CD4-positive, alpha-beta T cell treated with Interferon gamma for 1 hour (primary cell): ENCODE measurements at regions not wholly inside any gene's neighbourhood (a gene's known extent, or its start where the extent isn't known, plus 50 kb on each side); places are given as distances from the start of the nearest gene placed in this dataset.

Experiments used
- DNase-seq: peaks from one replicate; pipeline ENCODE4 v3.0.0-alpha.2; 2020

DNA sequence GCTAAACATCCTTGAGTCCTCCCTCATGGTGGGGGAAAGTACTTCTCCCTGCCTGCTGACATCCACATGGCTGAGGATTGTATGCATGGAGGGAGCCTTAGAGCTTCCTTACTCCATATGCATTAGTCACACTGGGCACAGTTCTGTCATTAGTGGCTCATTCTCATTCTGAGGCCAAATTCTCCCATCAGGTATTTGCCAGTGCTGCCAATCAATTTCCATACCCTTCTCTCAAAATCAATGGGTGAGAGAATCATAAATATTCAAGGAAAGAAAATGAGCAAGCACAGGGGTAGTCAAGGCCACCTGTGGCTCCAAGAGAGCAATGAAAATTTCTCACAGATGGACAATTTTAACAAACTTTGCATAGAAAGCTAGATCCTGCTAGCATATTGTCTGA is 422.6 kb upstream of the SETBP1 start:
- no peak for DNase-seq

DNA sequence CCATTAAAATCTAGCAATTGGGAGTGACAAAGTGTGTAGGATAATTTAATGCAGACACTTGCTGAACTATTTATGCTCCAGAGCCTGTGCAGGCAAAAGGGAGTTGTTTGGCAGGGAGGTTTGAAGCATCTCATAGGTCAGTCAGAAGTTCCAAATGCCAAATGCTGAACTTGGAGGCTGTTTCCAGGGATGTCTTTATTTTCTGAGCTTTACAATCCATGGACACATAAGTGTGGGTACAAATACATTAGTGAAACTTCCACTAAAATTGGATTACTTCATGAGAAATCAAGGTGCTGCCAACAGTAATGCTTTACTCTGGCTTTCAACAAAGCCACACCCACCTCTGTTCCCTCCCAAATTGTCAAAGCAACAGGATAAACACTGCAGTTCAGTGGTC is 422.1 kb upstream of the SETBP1 start:
- no peak for DNase-seq

DNA sequence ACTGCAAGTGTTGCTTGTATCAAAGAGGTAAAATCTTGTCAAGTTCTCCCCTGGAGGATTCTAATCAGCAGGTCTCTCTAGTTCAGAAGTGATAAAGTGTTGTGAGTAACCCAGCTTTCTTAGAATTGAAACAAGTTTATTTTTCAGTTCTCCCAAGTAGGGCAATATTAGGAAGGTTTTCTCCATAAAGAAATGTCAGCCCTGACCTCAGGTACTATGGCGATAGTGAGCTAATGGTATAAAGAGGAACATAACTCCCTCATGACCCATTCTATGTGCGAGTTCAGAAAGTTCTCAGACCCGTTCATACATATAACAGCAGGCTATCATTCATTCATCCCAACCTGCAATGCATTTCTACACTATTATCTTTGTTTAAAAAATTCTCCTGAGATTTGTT is 421.1 kb upstream of the SETBP1 start:
- no peak for DNase-seq

DNA sequence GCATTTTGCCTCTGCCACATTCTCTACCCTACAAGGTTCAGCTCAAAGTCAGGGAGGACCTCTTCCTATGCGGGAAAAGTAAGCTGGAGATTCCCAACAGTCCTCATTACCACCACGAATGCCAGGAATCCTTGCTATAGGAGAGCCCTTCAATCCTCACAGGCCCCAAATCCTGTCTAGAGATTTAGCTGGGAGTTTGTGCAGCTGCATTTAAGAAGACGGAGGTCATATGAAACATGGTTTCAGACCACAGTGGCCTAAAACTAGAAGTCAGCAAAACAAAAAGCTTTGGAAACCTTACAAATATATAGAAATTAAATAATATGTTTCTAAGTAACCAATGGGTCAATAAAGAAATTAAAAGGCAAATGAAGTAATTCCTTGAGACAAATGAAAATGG is 415.3 kb upstream of the SETBP1 start:
- DNase-seq, result no peak

DNA sequence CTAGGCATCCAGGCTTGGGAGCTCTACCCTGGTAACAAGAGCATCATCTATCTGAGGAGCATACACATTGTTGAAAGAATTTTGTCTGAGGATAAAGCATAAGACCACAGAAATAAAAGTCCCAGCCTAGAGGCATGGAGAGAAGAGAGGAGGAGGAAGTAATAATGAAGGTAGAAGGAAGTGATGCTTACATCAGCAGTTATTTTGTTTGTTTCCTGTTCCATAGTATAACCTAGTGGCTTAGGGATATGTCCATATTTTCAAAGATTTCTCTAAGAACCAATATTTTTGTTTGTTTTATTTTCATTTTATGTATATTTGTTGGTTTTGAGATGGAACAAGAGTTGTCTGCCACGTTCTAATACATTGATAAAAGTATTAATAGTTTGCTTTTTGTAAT is 407.4 kb upstream of the SETBP1 start:
- no peak for DNase-seq

DNA sequence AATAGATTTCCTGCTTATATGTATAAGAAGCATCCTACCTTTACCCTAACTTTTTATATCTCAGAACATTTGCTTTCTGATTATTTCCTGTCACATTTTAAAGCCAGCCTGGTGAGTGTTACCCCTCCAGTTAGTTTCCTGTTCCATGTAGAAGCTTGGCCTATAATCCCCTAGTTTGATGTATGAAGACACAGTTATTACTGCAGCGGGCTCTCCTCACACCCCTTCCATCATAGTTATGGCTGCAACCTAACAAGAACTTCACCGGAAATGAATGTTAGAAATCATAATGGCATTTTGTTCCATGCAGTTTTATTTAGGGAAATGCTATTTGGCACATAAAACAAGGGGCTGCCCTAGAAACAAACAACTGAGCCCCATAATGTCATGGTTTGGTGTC is 400.2 kb upstream of the SETBP1 start:
- no peak for DNase-seq

DNA sequence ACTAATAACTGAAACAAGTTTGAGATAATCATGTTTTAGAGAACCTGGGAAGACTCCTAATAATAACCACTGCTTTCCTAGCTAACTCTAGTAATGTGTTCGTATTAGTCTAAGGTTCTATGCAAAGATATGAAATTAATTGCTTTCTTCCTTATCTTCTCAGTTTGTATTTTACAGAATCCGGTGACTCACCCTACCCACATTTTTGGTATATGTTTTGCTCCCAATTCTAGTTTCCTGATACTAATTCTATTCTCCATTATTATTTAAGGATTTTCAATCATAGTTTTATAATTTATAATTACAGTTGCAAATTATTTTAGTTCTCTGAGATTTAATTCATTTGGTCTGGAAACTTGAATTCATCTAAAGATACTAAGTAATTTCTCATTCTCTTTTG is 394.6 kb upstream of the SETBP1 start:
- no peak for DNase-seq

DNA sequence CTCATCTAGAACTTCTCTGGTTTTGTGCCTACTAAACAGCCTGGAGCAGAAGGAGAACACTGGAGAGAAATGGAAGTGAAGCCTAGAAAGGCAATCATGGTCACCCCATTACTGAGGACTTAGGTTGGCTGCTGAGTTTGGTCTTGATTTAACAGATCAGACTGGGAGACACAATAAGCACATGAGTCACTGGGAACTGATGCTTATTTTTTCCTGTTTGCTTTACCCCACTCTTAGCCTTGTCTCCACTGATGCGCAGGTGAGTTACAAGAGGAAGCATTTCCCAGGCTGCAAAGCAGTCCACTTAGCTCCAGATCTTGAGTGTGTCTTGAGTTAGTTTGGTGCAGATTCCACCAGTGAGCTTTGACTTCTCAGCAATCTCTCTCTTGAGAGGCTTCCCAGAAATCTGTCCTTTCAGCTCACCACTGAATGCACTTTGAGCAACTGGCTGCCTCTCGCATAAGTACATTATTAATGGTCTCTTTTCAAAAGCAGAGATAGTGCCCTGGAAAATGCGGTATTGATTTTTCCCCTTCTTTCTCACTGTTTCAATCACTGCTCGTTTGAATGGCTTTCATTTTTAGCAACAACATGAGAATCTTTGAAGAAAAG is 390.2 kb upstream of the SETBP1 start:
- DNase-seq, result no peak

DNA sequence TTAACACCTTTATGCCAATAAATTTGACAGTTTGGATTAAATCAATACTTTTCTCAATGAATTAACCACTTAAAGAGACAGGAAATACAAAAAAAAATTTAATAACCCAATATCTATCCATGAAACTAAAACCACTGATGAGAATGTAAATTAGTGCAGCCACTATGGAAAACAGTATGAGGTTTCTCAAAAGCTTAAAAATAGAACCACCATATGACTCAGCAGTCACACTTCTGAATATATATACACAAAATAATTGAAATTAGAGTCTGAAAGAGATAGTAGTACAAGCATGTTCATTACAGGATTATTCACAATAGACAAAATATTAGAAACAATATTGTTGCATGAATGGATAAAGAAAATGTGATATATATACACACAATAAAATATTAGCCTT is 382.1 kb upstream of the SETBP1 start:
- DNase-seq, result no peak

DNA sequence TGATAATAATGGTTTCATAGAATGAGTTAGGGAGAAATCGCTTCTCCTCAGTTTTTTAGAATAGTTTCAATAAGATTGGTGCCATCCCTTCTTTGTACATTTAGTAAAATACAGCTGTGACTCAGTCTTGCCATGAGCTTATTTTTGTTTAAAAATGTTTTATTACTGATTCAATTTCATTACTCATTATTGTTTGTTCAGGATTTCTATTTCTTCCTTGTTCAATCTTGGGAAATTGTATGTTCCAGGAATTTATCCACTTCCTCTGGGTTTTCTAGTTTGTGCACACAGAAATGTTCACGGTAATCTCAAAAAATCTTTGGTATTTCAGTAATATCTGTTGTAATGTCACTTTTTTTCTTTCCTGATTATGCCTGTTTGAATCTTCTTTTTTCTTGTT is 371.5 kb upstream of the SETBP1 start:
- no peak for DNase-seq

DNA sequence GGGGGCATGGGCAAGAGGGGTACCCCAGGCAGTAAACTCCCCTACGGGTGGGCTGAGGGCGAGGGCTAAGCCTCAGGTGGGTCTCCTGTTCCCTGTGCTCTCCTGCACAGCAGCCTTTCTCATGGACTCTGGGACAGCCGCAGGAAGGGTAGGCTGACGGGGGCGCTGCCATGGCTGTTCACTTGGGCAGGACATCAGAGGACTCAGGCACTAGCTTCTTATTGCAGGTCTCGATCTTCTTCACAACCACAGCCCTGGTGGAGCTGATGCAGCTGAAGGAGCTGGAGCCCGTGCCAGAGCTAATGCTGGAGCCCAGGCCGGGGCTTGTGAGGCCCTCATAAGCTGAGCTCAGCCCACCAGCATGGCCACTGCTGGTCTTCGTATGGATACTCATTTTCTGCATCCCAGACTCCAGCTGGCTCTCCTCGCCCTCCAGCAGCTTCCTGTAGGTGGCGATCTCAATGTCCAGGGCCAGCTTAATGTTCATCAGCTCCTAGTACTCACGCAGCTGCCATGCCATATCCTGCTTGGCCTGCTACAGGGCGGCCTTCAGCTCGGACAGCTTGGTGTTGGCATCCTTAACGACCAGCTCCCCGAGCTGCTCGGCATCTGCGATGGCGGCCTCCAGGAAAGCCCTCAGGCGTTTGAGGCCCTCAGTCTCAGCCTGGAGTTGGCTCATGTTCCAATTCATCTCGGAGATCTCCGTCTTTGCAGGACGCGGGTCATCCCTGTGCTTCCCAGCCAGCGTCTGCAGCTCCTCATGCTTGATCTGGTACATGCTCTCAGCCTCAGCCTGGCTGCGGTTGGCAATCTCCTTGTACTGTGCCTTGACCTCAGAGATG is 359.8 kb upstream of the SETBP1 start:
- no peak for DNase-seq

DNA sequence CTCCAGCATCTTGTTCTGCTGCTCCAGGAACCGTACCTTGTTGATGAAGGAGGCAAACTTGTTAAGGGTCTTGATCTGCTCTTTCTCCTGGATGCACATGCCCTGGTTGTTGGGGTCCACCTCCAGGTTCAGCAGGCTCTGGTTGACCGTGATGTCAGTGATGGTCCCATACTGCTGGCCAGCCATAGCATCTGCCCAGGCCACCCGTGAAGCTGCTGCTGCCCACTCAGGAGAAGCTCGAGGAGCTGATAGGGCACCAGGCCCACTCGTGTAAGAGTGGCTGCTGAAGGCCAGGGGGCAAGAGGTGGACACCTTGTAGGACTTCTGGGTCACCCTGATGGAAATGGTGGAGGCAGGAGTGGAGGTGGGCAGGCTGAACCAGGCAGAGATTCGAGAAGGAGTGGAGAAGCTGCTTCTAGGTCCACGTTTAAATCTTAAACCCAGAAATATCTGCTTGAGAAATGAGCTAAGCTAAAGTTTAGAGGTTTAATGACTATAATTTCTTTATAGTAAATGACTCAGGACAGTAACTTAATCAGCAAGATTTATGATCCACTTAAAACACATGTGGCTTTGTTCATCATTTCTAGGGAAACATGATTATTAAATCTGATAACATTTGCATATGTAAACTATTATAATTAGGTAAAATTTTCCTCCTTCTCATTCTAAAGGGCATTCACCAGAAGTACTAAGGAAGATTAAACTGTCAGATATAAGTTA is 358.7 kb upstream of the SETBP1 start:
- DNase-seq, result no peak

DNA sequence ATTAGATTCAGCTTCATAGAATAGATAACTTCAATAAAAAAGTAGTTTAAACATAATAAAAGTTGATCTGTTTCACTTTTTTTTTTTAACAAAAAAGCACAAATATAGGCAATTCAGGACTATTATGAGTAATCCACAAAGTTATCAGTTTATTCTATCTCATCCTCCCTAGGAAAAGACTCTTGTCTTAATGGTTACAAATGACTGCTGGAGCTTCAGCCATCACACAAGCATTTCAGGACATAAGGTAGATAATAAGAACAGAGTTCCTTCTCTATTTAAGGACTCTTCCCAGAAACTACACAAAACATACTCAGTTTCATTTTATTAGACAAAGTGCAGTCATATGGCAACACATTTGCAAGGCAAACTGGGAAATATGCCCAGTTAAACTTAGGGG is 357.6 kb upstream of the SETBP1 start:
- DNase-seq, result no peak

DNA sequence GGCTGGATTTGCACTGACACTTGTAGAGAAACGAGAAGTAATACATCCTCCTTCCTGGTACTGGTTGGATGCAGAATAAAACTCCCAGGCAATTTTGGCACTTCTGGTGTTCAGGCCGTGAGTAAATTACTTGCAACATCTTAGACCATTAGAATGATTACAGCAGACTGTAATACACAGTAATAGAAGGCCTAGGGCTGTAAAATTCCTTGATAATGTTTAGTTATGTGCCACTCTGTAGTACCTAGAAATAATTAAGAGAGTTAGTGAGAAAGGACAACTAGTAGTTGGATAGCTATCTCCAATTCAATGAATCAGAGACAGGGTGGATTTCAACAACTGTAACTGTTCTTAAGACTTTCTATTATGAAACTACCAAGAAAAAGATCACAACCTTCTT is 356.3 kb upstream of the SETBP1 start:
- DNase-seq, result no peak

DNA sequence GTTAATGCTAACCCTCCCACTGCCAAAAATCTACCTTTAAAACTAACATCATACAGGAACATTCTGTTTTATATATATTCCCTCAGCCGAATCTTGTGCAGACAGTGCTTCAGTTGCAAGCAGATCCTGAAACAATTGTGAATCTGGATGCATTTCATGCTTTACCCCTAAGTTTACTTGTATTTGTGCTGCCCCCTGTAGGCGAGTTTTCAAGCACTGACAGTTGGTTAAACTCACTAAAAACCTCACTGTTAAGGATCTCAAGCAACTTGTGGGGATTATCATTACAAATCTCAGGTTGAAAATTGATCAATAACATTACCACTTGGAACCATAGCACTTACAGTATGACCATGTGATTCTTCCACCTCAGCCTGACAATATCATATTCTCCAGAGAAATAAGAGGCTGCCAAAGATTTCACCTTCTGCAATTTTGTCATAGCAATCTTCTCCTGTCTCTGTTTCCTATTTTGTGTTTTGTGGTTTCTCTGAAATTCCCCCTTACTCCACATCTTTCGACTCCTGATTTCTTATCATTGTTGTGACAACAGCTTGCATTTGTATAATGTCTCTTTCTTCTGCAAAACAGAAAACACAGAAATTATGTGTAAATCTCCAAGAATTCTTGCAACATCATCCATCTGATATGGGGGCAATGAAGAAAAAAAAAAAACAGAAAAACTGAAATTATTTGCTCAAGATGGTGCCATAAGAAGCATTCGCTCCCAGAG is 354.6 kb upstream of the SETBP1 start:
- no peak for DNase-seq

DNA sequence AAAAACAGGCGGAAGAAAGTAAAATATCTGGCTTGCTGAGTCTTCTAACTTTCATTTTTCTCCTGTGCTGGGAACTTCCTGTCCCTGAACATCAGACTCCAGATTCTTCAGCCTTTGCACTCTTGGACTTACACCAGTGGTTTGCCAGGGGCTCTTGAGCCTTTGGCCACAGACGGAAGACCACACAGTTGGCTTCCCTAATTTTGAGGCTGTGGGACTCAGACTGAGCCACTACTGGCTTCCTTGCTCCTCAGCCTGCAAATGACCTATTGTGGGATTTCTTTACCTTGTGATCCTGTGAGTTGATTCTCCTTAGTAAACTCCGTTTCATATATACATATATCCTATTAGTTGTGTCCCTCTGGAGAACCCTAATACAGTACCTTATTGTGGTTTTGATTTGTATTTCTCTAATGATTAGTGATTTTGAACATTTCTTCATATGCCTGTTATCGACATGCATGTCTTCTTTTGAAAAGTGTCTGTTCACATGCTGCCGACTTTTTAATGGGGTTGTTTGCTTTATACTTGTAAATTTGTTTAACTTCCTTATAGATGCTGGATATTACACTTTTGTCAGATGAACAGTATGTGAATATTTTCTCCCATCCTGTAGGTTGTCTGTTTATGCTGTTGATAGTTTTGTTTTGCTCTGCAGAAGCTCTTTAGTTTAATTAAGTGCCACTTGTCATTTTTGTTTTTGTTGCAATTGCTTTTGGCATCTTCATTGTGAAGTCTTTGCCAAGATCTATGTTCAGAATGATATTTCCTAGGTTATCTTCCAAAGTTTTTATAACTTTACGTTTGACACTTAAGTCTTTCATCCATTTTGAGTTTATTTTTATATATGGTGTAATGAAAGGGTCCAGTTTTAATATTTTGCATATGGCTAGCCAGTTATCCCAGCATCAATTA is 348.8 kb upstream of the SETBP1 start:
- no peak for DNase-seq

DNA sequence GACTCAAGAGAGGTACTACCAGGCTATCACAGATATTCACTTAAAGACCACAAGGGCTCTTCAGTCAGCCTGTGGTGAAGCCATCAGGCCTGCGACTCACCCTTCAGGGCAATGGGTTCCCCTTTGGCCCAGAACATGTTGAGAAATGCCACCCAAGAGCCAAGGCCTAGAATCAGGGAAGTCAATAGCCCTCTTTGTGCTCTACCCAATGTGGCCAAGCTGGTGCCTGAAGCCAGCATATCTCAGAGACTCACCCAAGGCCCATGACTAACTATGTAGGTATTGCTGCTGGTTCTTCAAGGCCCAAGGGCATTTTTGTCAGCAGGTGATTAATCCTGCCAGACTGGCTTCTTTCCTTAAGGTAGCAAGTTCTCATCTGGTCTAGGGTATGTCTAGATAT is 338.9 kb upstream of the SETBP1 start:
- DNase-seq, result no peak

DNA sequence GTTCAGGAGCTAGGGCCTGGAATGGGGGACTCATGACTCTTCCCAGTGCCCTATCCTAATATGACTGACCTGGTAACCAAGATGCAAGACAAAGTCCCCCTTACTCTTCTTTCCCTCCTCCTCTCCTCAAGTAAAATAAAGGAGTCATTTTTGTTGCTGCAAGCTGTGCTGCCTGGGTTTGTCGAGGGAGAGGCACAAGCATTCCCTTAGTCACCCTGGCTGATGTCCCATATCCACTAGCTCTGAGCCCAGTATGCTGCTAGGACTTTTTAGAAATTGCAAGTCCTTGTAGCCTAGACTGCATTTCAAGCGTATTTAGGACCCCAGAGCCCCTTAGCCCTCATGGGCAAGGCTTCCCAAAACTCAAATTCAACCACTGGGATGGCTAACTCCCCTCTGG is 338.5 kb upstream of the SETBP1 start:
- DNase-seq, result no peak

DNA sequence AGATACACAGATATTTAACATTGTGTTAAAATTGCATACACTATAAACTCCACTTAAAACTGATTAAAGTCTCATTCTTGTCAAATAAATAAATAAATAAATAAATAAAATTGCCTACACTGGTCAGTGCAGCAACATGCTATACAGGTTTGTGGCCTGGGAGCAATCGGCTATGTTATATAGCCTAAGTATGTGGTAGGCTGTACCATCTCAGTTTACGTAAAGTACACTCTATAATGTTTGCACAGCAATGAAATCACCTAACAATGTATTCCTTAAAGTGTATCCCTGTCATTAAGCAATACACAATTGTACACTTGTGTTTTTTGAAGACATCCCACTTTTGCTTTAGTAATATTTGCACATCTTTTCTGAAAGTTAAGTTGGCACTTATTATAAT is 337.7 kb upstream of the SETBP1 start:
- no peak for DNase-seq

DNA sequence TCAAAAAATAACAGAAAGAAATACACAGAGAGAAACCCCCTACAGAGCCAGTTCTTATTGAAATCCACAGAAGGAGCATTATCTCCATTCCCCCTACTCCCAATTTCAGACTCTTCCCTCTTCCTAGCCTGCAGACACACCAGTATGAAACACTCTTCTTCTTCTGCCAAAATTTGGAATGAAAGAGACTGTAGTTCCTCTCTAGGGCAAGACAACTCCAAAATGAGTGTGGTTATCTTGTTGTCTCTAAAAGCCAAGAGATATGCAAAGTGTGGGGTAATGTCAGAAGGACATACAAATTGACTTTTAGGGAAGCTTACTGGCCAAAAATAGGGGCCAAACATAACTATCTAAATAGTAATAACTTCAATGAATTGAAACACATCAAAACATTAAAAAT is 337.1 kb upstream of the SETBP1 start:
- no peak for DNase-seq

DNA sequence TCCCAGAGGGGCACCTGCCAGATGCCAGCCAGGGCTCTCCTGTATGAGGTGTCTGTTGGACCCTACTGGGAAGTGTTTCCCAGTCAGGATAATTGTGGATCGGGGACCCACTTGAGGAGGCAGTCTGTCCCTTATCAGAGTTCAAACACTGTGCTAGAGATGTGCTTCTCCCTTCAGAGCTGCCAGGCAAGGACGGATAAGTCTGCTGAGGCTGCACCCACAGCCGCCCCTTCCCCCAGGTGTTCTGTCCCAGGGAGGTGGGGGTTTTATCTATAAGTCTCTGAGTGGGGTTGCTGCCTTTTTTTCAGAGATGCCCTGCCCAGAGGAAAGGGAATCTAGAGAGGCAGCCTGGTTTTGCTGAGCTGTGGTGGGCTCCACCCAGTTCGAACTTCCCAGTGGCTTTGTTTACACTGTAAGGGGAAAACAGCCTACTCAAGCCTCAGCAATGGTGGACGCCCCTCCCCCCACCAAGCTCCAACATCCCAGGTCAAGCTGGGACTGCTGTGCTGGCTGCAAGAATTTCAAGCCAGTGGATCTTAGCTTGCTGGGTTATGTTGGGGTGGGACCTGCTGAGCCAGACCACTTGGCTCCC is 324.0 kb upstream of the SETBP1 start:
- DNase-seq, result no peak

DNA sequence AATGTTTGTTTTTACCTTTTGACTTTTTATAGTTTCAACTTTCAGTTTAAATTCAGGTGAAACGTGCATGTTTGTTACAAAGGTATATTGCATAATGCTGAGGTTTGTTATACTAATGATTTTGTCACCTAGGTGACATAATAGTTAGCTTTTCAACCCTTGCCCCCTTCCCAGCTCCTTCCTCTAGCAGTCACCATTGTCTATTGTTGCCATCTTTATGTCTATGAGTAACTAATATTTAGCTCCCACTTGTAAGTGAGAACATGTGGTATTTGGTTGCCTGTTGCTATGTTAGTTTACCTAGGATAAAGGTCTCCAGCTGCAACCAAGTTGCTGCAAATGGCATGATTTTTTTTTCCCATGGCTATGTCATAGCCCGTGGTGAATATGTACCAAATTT is 322.3 kb upstream of the SETBP1 start:
- no peak for DNase-seq
